Mesothelial cell of epicardium (in vitro differentiated cells): ENCODE measurements at regions not wholly inside any gene's neighbourhood (a gene's known extent, or its start where the extent isn't known, plus 50 kb on each side); places are given as distances from the start of the nearest gene placed in this dataset.
"Not testable (repeated sequence)": the region's sequence is repeated elsewhere in the genome, so short reads cannot be mapped to it uniquely, and the experiment has no call there.

Experiments used
- DNase-seq, 2 experiments: peaks; one replicate each; pipeline ENCODE4 v3.0.0; 2021; ENCODE audit warnings: low spot score in 2 of 2; ENCODE audit not compliant: unreplicated experiment in 2 of 2
- H3K27ac Mint-ChIP-seq: 2 replicates; pipeline ENCODE4 v1.8.0; 2021; ENCODE audit warnings: mixed read lengths
- H3K27me3 Mint-ChIP-seq: 2 replicates; pipeline ENCODE4 v1.8.0; 2021; ENCODE audit warnings: low read depth, mixed read lengths
- H3K36me3 Mint-ChIP-seq: 2 replicates; pipeline ENCODE4 v1.8.0; 2021; ENCODE audit warnings: mixed read lengths
- H3K4me1 Mint-ChIP-seq: 2 replicates; pipeline ENCODE4 v1.8.0; 2021; ENCODE audit warnings: mixed read lengths
- H3K4me3 Mint-ChIP-seq: 2 replicates; pipeline ENCODE4 v1.8.0; 2021; ENCODE audit warnings: mild to moderate bottlenecking, moderate library complexity, mixed read lengths
- H3K9me3 Mint-ChIP-seq: 2 replicates; pipeline ENCODE4 v1.8.0; 2021; ENCODE audit warnings: mixed read lengths
- CTCF ChIP-seq: fragments of 200-600 bp; sonication (generic); IDR thresholded peaks from one replicate; pipeline ENCODE4 v1.5.0; 2021; ENCODE audit warnings: antibody characterized with exemption; ENCODE audit not compliant: unreplicated experiment

- Mint-ChIP-seq H3K4me3 (no peak overlapping the region), H3K27me3 (no peaks in the 10 kb centered on the region), H3K36me3 (no peaks in the 10 kb centered on the region), H3K9me3 (no peaks in the 10 kb centered on the region), H3K4me1 (no peaks in the 10 kb centered on the region), H3K27ac (no peak overlapping the region)
- no peak for DNase-seq
- TF ChIP-seq CTCF: no peak
Measured at GRCh38 chr18:62648045-62648678, 67.2 kb upstream of the PHLPP1 start.

DNA sequence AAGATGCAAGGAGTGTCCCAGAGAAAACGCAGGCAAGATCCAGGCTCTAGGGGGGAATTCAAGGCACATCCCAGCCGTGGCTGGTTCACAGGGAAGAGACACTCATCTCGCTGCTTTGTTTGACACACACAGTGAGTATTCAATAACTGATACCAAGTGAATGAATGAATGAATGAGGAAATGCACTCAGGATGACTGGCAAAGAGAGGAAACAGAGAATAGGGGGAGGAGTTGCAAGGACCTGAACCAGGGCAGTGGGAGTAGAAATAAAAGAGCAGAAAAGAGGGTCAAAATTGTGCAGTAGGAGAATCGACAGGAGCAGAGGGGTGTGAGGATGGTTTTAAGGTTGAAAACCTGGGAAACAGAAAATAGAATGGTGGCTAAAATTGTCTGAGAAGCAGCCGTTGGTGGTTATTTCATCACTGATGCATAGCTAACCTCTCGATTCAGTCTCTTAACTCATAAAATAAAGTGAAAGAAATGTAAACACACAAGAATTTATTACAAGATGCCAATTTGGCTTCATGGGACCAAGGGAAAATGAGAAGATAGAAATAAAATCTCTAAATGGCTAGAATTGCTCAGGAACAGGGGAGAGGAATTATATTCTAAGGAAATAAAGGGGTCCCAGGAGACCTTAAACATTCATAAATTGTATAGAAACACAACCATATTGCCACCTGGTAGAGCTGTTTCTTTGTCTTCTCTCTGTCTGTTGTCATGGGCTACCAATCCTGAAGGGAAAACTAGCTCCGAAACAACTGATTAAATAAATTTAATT, 63.9 kb upstream of the PHLPP1 start:
- Mint-ChIP-seq H3K9me3 (no peaks in the 10 kb centered on the region), H3K27ac (no peak overlapping the region), H3K36me3 (no peaks in the 10 kb centered on the region), H3K27me3 (no peaks in the 10 kb centered on the region), H3K4me3 (no peak overlapping the region), H3K4me1 (no peaks in the 10 kb centered on the region)
- DNase-seq: no peak
- TF ChIP-seq CTCF: no peak

DNA sequence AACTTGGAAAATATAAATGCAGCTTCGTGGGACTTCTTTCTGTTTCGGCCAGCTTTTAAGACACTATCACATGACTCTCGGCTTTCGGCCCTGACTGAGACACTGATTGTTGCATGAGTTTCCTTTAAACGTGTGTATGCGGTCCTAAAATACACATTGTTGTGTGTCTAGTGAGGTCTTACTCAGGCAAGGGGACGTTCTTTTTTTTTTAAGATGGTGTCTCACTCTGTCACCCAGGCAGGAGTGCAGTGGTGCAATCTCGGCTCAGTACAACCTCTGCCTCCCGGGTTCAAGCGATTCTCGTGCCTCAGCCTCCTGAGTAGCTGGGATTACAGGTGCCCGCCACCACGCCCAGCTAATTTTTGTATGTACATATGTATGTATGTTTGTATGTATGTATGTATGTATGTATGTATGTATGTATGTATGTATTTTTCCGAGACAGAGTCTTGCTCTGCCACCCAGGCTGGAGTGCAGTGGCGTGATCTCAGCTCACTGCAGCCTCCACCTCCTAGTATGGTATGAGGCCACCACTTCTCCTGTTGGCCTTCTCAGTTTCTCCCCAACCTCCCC, 63.2 kb upstream of the PHLPP1 start:
- H3K36me3 Mint-ChIP-seq, H3K9me3 Mint-ChIP-seq, DNase-seq, H3K4me1 Mint-ChIP-seq, H3K4me3 Mint-ChIP-seq, H3K27me3 Mint-ChIP-seq, H3K27ac Mint-ChIP-seq: not testable (repeated sequence)

GRCh38 chr18:62655520-62656219, 59.7 kb upstream of the PHLPP1 start:
- DNase-seq: no peak
- Mint-ChIP-seq H3K36me3 (no peaks in the 10 kb centered on the region), H3K9me3 (peaks cover 7% of the 10 kb centered on the region), H3K4me1 (no peaks in the 10 kb centered on the region), H3K4me3 (no peak overlapping the region), H3K27me3 (no peaks in the 10 kb centered on the region), H3K27ac (no peak overlapping the region)
- no peak for TF ChIP-seq CTCF

DNA sequence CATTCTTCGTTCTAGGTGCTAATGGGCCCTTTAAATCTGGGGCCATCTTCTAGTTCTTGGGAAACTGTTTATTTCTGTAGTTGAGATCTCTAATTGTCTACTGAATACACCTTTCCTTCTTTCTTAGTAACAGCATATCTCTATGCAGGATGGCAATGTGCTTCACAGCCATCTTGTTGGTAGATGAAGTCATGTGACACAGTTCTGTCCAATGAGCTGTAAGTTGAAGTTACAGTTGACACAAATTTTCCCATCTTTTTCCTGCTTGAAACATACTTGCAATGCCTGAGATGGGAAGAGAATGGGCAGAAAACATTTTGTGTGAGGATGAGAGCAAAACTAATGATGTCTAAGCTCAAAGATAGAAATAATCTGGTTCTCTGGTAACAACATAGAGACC, 57.3 kb upstream of the PHLPP1 start:
- Mint-ChIP-seq H3K36me3 (no peaks in the 10 kb centered on the region), H3K4me1 (no peaks in the 10 kb centered on the region), H3K9me3 (peaks cover 7% of the 10 kb centered on the region), H3K27ac (no peak overlapping the region), H3K4me3 (no peak overlapping the region), H3K27me3 (no peaks in the 10 kb centered on the region)
- no peak for TF ChIP-seq CTCF
- no peak for DNase-seq

DNA sequence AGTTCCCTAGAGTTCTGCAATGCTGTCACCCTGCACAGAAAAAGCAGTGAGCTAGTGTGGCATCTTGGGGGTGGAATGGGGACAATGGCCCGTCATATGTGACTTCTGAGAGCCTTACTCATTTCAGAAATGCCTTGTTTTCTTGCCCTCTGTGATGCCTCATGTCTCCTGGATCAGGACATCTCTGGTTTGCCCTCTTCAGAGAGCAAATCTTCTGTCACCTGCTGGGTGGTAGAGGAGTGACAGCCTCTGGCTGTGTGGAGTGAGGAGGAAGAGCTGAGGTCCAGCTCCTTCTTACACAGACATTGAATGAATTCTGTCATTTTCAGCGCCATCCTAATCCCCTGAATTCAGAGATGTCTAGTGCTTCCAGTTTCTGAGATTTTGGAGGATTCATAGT, 55.6 kb upstream of the PHLPP1 start:
- TF ChIP-seq CTCF: no peak
- no peak overlapping the region for H3K27ac Mint-ChIP-seq

More for the DNA sequence above, 55.6 kb upstream of the PHLPP1 start:
- peaks cover 10% of the 10 kb centered on the region for H3K4me1 Mint-ChIP-seq
- DNase-seq: no peak
- no peak overlapping the region for H3K4me3 Mint-ChIP-seq
- H3K27me3 Mint-ChIP-seq: no peaks in the 10 kb centered on the region
- no peaks in the 10 kb centered on the region for H3K36me3 Mint-ChIP-seq
- peaks cover 7% of the 10 kb centered on the region for H3K9me3 Mint-ChIP-seq
